ENCODE measurements at regions not wholly inside any gene's neighbourhood (a gene's known extent, or its start where the extent isn't known, plus 50 kb on each side); places are given as distances from the start of the nearest gene placed in this dataset.
"Not testable (repeated sequence)": the region's sequence is repeated elsewhere in the genome, so short reads cannot be mapped to it uniquely, and the experiment has no call there.

DNA sequence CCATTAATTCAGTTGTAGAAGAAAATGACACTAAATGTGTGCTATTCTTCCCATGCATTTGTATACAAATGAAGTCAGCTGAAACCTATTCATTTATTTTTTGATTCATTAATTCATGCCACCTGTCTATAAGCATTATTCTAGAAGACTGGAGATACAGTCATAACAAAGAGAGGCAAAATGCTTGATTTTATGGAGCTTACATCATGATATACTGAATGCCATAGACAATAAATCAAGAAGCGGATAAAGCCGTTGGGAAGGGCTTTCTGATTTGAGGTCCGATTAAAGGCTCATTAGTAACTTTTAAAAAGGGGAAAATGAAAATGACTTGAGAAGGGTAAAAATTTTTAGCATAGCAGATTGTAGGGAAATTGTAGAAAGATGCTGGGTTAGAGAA, 494.9 kb downstream of the RERGL start:
- H3K9ac ChIP-seq (ENCODE audit: low read length), result no peak overlapping the region
- H3K36me3 ChIP-seq (ENCODE audit: control insufficient read depth, insufficient read depth, low read length, severe bottlenecking), result no peaks in the 10 kb centered on the region
- no peaks in the 10 kb centered on the region for H3K9me3 ChIP-seq (ENCODE audit: control insufficient read depth, low read length)
- H3K4me3 ChIP-seq (ENCODE audit: low read length), result no peak overlapping the region
- H3K27me3 ChIP-seq (replicated peaks; ENCODE audit: control insufficient read depth, insufficient read depth, low read length), result no peaks in the 10 kb centered on the region
- no peak for DNase-seq (ENCODE audit: low read depth)
- H3K4me1 ChIP-seq (ENCODE audit: control insufficient read depth, insufficient read depth, low read length), result no peaks in the 10 kb centered on the region

- no peak for DNase-seq (ENCODE audit: low read depth)
- Histone ChIP-seq H3K4me3 (ENCODE audit: low read length) (no peak overlapping the region), H3K36me3 (ENCODE audit: control insufficient read depth, insufficient read depth, low read length, severe bottlenecking) (no peaks in the 10 kb centered on the region), H3K9me3 (ENCODE audit: control insufficient read depth, low read length) (no peaks in the 10 kb centered on the region), H3K27me3 (replicated peaks; ENCODE audit: control insufficient read depth, insufficient read depth, low read length) (no peaks in the 10 kb centered on the region), H3K9ac (ENCODE audit: low read length) (no peak overlapping the region), H3K4me1 (ENCODE audit: control insufficient read depth, insufficient read depth, low read length) (no peaks in the 10 kb centered on the region)
Measured at GRCh38 chr12:17593715-17594406, 496.1 kb downstream of the RERGL start.

DNA sequence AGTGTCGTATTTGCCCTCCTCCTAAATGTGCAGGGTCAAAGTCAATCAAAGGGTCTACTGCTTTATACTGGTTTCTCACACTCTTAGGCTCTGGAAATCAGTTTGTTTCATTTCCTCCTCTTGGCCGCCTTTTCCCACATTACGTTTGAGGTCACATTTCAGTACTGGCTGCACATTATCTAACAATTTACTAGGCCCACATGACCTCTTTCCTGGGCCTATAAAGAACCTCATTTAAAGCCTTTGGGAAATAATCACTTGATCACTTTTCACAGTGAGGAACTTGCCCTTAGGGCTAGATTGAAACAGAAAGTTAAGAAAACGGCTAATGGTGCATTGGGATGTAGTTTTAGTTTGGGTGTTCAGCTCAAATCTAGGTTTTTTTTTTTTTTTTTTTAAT, 497.5 kb downstream of the RERGL start:
- no peaks in the 10 kb centered on the region for H3K9me3 ChIP-seq (ENCODE audit: control insufficient read depth, low read length)
- H3K9ac ChIP-seq (ENCODE audit: low read length), result no peak overlapping the region
- H3K4me3 ChIP-seq (ENCODE audit: low read length), result no peak overlapping the region
- H3K27me3 ChIP-seq (replicated peaks; ENCODE audit: control insufficient read depth, insufficient read depth, low read length), result no peaks in the 10 kb centered on the region
- H3K4me1 ChIP-seq (ENCODE audit: control insufficient read depth, insufficient read depth, low read length), result no peaks in the 10 kb centered on the region
- no peaks in the 10 kb centered on the region for H3K36me3 ChIP-seq (ENCODE audit: control insufficient read depth, insufficient read depth, low read length, severe bottlenecking)
- no peak for DNase-seq (ENCODE audit: low read depth)

DNA sequence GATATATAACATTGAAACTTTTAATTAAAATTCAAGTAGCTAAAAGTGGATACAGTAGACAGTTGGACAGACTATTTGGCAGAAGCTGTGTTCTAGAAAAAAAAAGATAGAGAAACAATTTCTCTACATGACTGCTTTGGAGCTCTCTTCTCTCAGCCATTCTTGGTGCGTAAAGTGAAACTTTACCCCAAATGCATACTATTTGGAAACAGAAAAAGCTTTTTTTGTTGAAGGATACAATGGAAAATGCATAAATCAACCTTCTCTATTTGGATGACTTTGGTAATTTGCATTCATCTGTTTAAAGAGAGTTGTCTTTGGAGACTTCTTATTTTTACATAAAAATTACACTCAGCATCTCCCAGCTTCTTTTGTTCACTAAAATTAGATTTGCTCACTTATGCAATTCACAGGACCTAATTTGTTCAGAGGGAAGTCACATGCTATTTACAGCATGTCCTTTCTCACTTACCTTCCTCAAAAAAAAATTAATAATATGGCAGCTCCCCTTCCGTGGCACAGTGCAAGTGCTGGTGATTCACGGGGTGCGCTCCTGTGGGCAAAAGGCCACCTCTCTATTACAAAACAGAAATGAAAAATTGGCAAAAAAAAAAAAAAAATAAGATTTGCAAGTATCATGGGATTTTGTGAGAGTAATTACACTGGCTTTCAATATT, 498.9 kb downstream of the RERGL start:
- Histone ChIP-seq H3K9me3 (ENCODE audit: control insufficient read depth, low read length) (no peaks in the 10 kb centered on the region), H3K9ac (ENCODE audit: low read length) (no peak overlapping the region), H3K36me3 (ENCODE audit: control insufficient read depth, insufficient read depth, low read length, severe bottlenecking) (no peaks in the 10 kb centered on the region), H3K4me1 (ENCODE audit: control insufficient read depth, insufficient read depth, low read length) (no peaks in the 10 kb centered on the region), H3K27me3 (replicated peaks; ENCODE audit: control insufficient read depth, insufficient read depth, low read length) (no peaks in the 10 kb centered on the region), H3K4me3 (ENCODE audit: low read length) (no peak overlapping the region)
- DNase-seq (ENCODE audit: low read depth), result no peak

GRCh38 chr12:17588968-17589367, 501.0 kb downstream of the RERGL start:
- Histone ChIP-seq H3K27me3 (replicated peaks; ENCODE audit: control insufficient read depth, insufficient read depth, low read length) (no peaks in the 10 kb centered on the region), H3K9me3 (ENCODE audit: control insufficient read depth, low read length) (no peaks in the 10 kb centered on the region), H3K4me1 (ENCODE audit: control insufficient read depth, insufficient read depth, low read length) (no peaks in the 10 kb centered on the region), H3K9ac (ENCODE audit: low read length) (no peak overlapping the region), H3K36me3 (ENCODE audit: control insufficient read depth, insufficient read depth, low read length, severe bottlenecking) (no peaks in the 10 kb centered on the region), H3K4me3 (ENCODE audit: low read length) (no peak overlapping the region)
- no peak for DNase-seq (ENCODE audit: low read depth)

DNA sequence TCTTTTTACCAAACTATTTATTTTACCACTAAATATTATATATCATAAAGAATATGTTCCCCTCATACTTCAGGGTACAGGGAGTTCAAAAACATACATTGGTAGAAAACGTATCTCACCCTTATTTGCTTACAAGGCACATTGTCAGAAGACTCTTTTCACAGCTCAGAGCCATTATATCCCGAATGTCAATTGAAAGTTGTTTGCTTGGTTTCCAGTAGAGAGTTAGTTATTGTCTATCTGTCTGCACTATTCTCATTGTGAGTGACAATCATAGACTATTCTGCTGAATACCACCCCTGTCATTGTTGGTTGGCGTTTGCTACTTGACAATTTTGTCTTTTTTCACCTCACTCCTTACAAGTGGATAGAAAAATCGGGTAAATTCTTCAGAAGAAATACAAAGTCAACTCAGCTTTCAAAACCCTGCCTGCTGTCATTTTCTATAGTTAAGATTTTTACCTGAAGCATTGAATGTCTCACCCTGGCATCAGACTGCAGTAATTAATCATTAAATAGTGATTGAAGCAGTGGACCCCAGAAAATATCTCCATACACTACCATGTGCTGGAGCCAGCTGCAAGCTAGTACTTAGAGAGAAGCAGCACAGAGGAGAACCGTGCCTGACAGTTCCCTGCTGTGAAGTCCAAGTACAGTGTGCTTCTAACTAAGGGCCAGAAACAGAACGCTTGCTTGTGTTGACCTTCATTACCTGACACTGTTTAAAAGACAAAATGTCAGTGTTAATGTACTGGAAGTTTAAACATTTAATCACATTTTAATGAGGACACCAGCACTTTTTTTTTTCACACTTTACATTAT, 510.6 kb downstream of the RERGL start:
- no peak for DNase-seq (ENCODE audit: low read depth)
- H3K27me3 ChIP-seq (replicated peaks; ENCODE audit: control insufficient read depth, insufficient read depth, low read length), result no peaks in the 10 kb centered on the region

GRCh38 chr12:17577405-17577804, 512.6 kb downstream of the RERGL start:
- DNase-seq (ENCODE audit: low read depth), result no peak
- Histone ChIP-seq H3K9me3 (ENCODE audit: control insufficient read depth, low read length) (no peaks in the 10 kb centered on the region), H3K4me3 (ENCODE audit: low read length) (no peak overlapping the region), H3K36me3 (ENCODE audit: control insufficient read depth, insufficient read depth, low read length, severe bottlenecking) (no peaks in the 10 kb centered on the region), H3K27me3 (replicated peaks; ENCODE audit: control insufficient read depth, insufficient read depth, low read length) (no peaks in the 10 kb centered on the region), H3K4me1 (ENCODE audit: control insufficient read depth, insufficient read depth, low read length) (no peaks in the 10 kb centered on the region), H3K9ac (ENCODE audit: low read length) (no peak overlapping the region)

More for the DNA sequence above, 510.6 kb downstream of the RERGL start:
- Histone ChIP-seq H3K4me1 (ENCODE audit: control insufficient read depth, insufficient read depth, low read length) (no peaks in the 10 kb centered on the region), H3K9me3 (ENCODE audit: control insufficient read depth, low read length) (no peaks in the 10 kb centered on the region), H3K4me3 (ENCODE audit: low read length) (no peak overlapping the region), H3K9ac (ENCODE audit: low read length) (no peak overlapping the region), H3K36me3 (ENCODE audit: control insufficient read depth, insufficient read depth, low read length, severe bottlenecking) (no peaks in the 10 kb centered on the region)

DNA sequence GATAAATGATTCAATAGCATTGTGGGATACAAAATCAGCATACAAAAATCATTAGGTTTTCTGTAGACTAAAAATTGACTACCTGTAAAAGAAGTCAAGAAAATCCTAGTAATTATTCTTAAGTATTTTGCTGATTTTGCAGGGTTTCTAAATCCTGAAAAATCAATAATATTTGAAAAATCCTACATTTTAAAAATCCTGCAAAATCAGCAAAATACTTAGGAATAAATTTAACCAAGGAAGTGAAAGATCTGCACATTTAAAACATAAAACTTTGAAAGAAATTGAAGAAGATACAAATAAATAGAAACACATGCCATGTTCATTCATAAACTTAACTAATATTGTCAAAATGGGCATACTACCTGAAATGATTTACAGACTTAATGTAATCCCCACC, 517.7 kb downstream of the RERGL start:
- no peaks in the 10 kb centered on the region for H3K4me1 ChIP-seq (ENCODE audit: control insufficient read depth, insufficient read depth, low read length)
- no peak overlapping the region for H3K9ac ChIP-seq (ENCODE audit: low read length)
- H3K9me3 ChIP-seq (ENCODE audit: control insufficient read depth, low read length), result no peaks in the 10 kb centered on the region
- H3K4me3 ChIP-seq (ENCODE audit: low read length), result no peak overlapping the region
- DNase-seq (ENCODE audit: low read depth), result no peak
- H3K36me3 ChIP-seq (ENCODE audit: control insufficient read depth, insufficient read depth, low read length, severe bottlenecking), result no peaks in the 10 kb centered on the region
- no peaks in the 10 kb centered on the region for H3K27me3 ChIP-seq (replicated peaks; ENCODE audit: control insufficient read depth, insufficient read depth, low read length)

DNA sequence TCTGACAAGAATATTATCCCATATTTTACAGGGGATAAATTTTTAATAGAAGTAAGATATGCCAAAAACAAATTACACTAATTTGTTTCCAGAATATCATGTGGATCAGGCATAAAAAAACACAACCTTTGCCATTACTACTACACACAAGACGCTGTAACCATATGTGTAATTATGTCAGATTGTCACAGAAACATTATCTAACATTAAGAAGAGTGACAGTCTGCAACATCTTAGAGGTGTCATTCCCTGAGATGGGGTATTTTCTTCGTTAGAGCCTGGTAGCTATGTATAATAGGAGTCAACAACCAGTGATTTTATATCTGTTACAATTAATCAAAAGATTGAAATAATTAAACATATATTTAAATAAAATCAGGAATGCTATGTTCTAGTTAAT, 518.9 kb downstream of the RERGL start:
- no peaks in the 10 kb centered on the region for H3K36me3 ChIP-seq (ENCODE audit: control insufficient read depth, insufficient read depth, low read length, severe bottlenecking)
- H3K27me3 ChIP-seq (replicated peaks; ENCODE audit: control insufficient read depth, insufficient read depth, low read length), result no peaks in the 10 kb centered on the region
- DNase-seq (ENCODE audit: low read depth), result no peak
- H3K9me3 ChIP-seq (ENCODE audit: control insufficient read depth, low read length), result no peaks in the 10 kb centered on the region
- H3K4me3 ChIP-seq (ENCODE audit: low read length), result no peak overlapping the region
- H3K9ac ChIP-seq (ENCODE audit: low read length), result no peak overlapping the region
- no peaks in the 10 kb centered on the region for H3K4me1 ChIP-seq (ENCODE audit: control insufficient read depth, insufficient read depth, low read length)

GRCh38 chr12:17564630-17565029, 525.4 kb downstream of the RERGL start:
- DNase-seq (ENCODE audit: low read depth); H3K27me3 ChIP-seq (replicated peaks; ENCODE audit: control insufficient read depth, insufficient read depth, low read length); H3K4me3 ChIP-seq (ENCODE audit: low read length); H3K4me1 ChIP-seq (ENCODE audit: control insufficient read depth, insufficient read depth, low read length); H3K9ac ChIP-seq (ENCODE audit: low read length); H3K9me3 ChIP-seq (ENCODE audit: control insufficient read depth, low read length); H3K36me3 ChIP-seq (ENCODE audit: control insufficient read depth, insufficient read depth, low read length, severe bottlenecking): not testable (repeated sequence)

DNA sequence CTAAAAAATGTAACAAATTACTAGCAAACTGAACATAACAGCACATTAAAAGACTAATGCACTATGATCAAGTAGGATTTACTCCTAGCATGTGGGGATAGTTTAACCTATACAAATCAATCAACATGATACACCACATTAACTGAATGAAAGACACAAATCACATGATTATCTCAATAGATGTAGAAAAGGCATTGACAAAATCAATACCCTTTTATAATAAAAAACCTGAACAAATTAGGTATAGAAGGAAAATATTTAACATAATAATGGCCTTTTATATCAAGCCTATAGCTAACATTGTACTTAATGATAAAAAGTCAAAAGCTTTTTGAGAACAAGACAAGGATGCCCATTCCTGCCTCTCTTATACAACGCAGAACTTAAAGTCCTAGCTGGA, 540.0 kb downstream of the RERGL start:
- Histone ChIP-seq H3K9ac (ENCODE audit: low read length) (no peak overlapping the region), H3K27me3 (replicated peaks; ENCODE audit: control insufficient read depth, insufficient read depth, low read length) (no peaks in the 10 kb centered on the region), H3K4me1 (ENCODE audit: control insufficient read depth, insufficient read depth, low read length) (no peaks in the 10 kb centered on the region), H3K4me3 (ENCODE audit: low read length) (no peak overlapping the region), H3K36me3 (ENCODE audit: control insufficient read depth, insufficient read depth, low read length, severe bottlenecking) (no peaks in the 10 kb centered on the region), H3K9me3 (ENCODE audit: control insufficient read depth, low read length) (peaks cover 11% of the 10 kb centered on the region)
- no peak for DNase-seq (ENCODE audit: low read depth)
